HG03103 (cell line): ENCODE measurements at regions not wholly inside any gene's neighbourhood (a gene's known extent, or its start where the extent isn't known, plus 50 kb on each side); places are given as distances from the start of the nearest gene placed in this dataset.

Source experiments
- ATAC-seq: cut with Tn5 transposase; IDR thresholded peaks from one replicate; pipeline ENCODE4 v1.9.1; 2021; ENCODE audit warnings: low read depth; ENCODE audit not compliant: unreplicated experiment

GRCh38 chr20:17003170-17003870 is 223.5 kb upstream of the PCSK2 start:
- ATAC-seq, result no peak

GRCh38 chr20:17010181-17010580 is 216.7 kb upstream of the PCSK2 start:
- ATAC-seq, result no peak

- ATAC-seq, result no peak
These were observed 214.2 kb upstream of the PCSK2 start for GRCh38 chr20:17012546-17013226.

- ATAC-seq, result no peak
These were observed 212.6 kb upstream of the PCSK2 start for GRCh38 chr20:17014217-17014616.

GRCh38 chr20:17014756-17015366 is 212.0 kb upstream of the PCSK2 start:
- ATAC-seq, result no peak

- ATAC-seq, result no peak
These were observed 209.6 kb upstream of the PCSK2 start for GRCh38 chr20:17017232-17017631.

- no peak for ATAC-seq
These were observed 205.4 kb upstream of the PCSK2 start for GRCh38 chr20:17021481-17021880.

GRCh38 chr20:17023036-17023435 is 203.8 kb upstream of the PCSK2 start:
- no peak for ATAC-seq

- ATAC-seq, result no peak
These were observed 203.0 kb upstream of the PCSK2 start for GRCh38 chr20:17023806-17024205.

GRCh38 chr20:17024513-17025119 is 202.2 kb upstream of the PCSK2 start:
- ATAC-seq, result no peak

- no peak for ATAC-seq
These were observed 200.5 kb upstream of the PCSK2 start for GRCh38 chr20:17026346-17026745.

- ATAC-seq, result no peak
These were observed 197.1 kb upstream of the PCSK2 start for GRCh38 chr20:17029698-17030097.

GRCh38 chr20:17036541-17036940 is 190.3 kb upstream of the PCSK2 start:
- no peak for ATAC-seq

GRCh38 chr20:17042122-17042521 is 184.7 kb upstream of the PCSK2 start:
- ATAC-seq, result no peak

GRCh38 chr20:17043323-17043722 is 183.5 kb upstream of the PCSK2 start:
- no peak for ATAC-seq

GRCh38 chr20:17044891-17045290 is 181.9 kb upstream of the PCSK2 start:
- ATAC-seq, result no peak

GRCh38 chr20:17059465-17059864 is 167.4 kb upstream of the PCSK2 start:
- no peak for ATAC-seq

- ATAC-seq, result no peak
These were observed 165.1 kb upstream of the PCSK2 start for GRCh38 chr20:17061715-17062114.

- ATAC-seq, result no peak
These were observed 164.1 kb upstream of the PCSK2 start for GRCh38 chr20:17062712-17063111.

GRCh38 chr20:17066902-17067301 is 159.9 kb upstream of the PCSK2 start:
- no peak for ATAC-seq

GRCh38 chr20:17068084-17068711 is 158.6 kb upstream of the PCSK2 start:
- ATAC-seq, result no peak
